K562 (cell line): ENCODE measurements at regions not wholly inside any gene's neighbourhood (a gene's known extent, or its start where the extent isn't known, plus 50 kb on each side); places are given as distances from the start of the nearest gene placed in this dataset.

ENCODE experiments used
- ATAC-seq: fragments of 200-7000 bp; cut with Tn5 transposase; 3 replicates; pipeline ENCODE4 v1.9.1; 2020; ENCODE audit warnings: moderate library complexity
- BruUV-seq: library from RNA; stranded (reverse); fragments of 400-500 nt; replicated peaks from 2 replicates; lab custom pipeline; 2021; lab: Mats Ljungman, UMichigan
- CTCF ChIA-PET: fragments of 300-600 bp; formaldehyde crosslinking; extraction: SDS; loops from one replicate; lab custom pipeline; 2021; ENCODE audit warnings: low intra/inter-chr PET ratio; lab: Yijun Ruan, JAX
- POLR2A ChIA-PET: fragments of 300-600, 350-650 bp; sonication (Branson Sonifier 250); formaldehyde crosslinking; extraction: SDS; loops from one replicate; lab custom pipeline; 2021; ENCODE audit warnings: antibody characterized with exemption, inconsistent platforms; lab: Yijun Ruan, JAX
- DNase-seq, 4 experiments: peaks; one replicate each; pipeline versions ENCODE4 v3.0.0 to v3.0.0-alpha.2; 2011 to 2018; ENCODE audit warnings: low spot score in 3 of 4, mixed read lengths in 3 of 4; ENCODE audit errors: extremely low read depth in 1 of 4
- FAIRE-seq: peaks from 2 replicates; lab custom pipeline; 2011; peaks lifted over from hg19 to GRCh38; lab: Jason Lieb, UNC
- H2AFZ ChIP-seq: 2 replicates; pipeline ENCODE4 v1.6.0; 2011; ENCODE audit warnings: low read depth, low read length, control low read depth, inconsistent platforms
- H3K27ac ChIP-seq: fragments of 200-600 bp; 3 replicates; pipeline ENCODE4 v1.8.0; 2011; ENCODE audit warnings: low read depth, mild to moderate bottlenecking, control low read depth, inconsistent platforms, low read length, moderate library complexity, mixed read lengths; ENCODE audit errors: extremely low read depth
- H3K27me3 ChIP-seq, 2 experiments: fragments of 300-600 bp in 1 of 2; 2 replicates in 1 of 2; 3 replicates in 1 of 2; pipeline versions ENCODE4 v1.6.0 to v1.8.0; 2011; ENCODE audit warnings: inconsistent platforms in 2 of 2, low read length in 2 of 2, mild to moderate bottlenecking in 1 of 2, mixed read lengths in 1 of 2, moderate library complexity in 1 of 2; ENCODE audit not compliant: control insufficient read depth in 2 of 2, insufficient read depth in 2 of 2
- H3K36me3 ChIP-seq: fragments of 300-600 bp; 3 replicates; pipeline ENCODE4 v1.8.0; 2011; ENCODE audit warnings: mild to moderate bottlenecking, low read length, inconsistent platforms; ENCODE audit not compliant: control insufficient read depth, insufficient read depth
- H3K4me1 ChIP-seq, 2 experiments: fragments of 200-600 bp in 1 of 2; replicated peaks in 1 of 2; 2 replicates in 1 of 2; 3 replicates in 1 of 2; pipeline versions ENCODE4 v1.5.1 to v1.8.0; 2011; ENCODE audit warnings: inconsistent platforms in 2 of 2, low read length in 2 of 2, mild to moderate bottlenecking in 1 of 2, mixed read lengths in 1 of 2, moderate library complexity in 1 of 2; ENCODE audit not compliant: control insufficient read depth in 2 of 2, insufficient read depth in 2 of 2
- H3K4me2 ChIP-seq: 2 replicates; pipeline ENCODE4 v1.6.1; 2011; ENCODE audit warnings: low read length, control low read depth, inconsistent platforms, mixed read lengths; ENCODE audit not compliant: insufficient read depth
- H3K4me3 ChIP-seq: fragments of 200-600 bp; sonication (generic), shearing (Covaris generic); 2 replicates; pipeline ENCODE4 v1.5.1; 2016; ENCODE audit warnings: control low read depth, inconsistent platforms
- H3K79me2 ChIP-seq: fragments of 200-600 bp; 3 replicates; pipeline ENCODE4 v1.8.0; 2011; ENCODE audit warnings: low read length, inconsistent platforms; ENCODE audit not compliant: control insufficient read depth, insufficient read depth
- H3K9ac ChIP-seq, 2 experiments: 2 replicates each; pipeline versions ENCODE4 v1.6.0 to v1.6.1; 2011; ENCODE audit warnings: low read depth in 2 of 2, low read length in 2 of 2, control low read depth in 1 of 2, inconsistent platforms in 1 of 2, mild to moderate bottlenecking in 1 of 2, mixed read lengths in 1 of 2; ENCODE audit not compliant: insufficient read depth in 1 of 2
- H3K9me1 ChIP-seq: one replicate; pipeline ENCODE4 v1.6.0; 2011; ENCODE audit warnings: inconsistent platforms, mild to moderate bottlenecking, low read length, moderate library complexity; ENCODE audit not compliant: control insufficient read depth, insufficient read depth
- H3K9me3 ChIP-seq: replicated peaks from 2 replicates; pipeline ENCODE4 v1.5.1; 2011; ENCODE audit warnings: low read depth, low read length, inconsistent platforms; ENCODE audit not compliant: control insufficient read depth, insufficient read depth
- H4K20me1 ChIP-seq: replicated peaks from 2 replicates; pipeline ENCODE4 v1.6.1; 2011; ENCODE audit warnings: low read length, inconsistent platforms, mixed read lengths; ENCODE audit not compliant: control insufficient read depth, insufficient read depth
- CHD2 ChIP-seq: IDR thresholded peaks from 2 replicates; pipeline ENCODE4 v1.6.1; 2011; ENCODE audit warnings: low read depth, low read length
- CLOCK ChIP-seq: fragments of 250-450 bp; sonication (Bioruptor Pico); IDR thresholded peaks from 2 replicates; pipeline ENCODE4 v1.4.0; 2020; ENCODE audit warnings: mild to moderate bottlenecking, moderate library complexity, borderline replicate concordance
- EGR1 ChIP-seq: fragments of 450-650 bp; conservative IDR thresholded peaks from 2 replicates; pipeline ENCODE4 v1.6.1; 2017; ENCODE audit warnings: mild to moderate bottlenecking
- GATAD2B ChIP-seq: fragments of 450-650 bp; IDR thresholded peaks from 2 replicates; pipeline ENCODE4 v1.6.1; 2017; ENCODE audit warnings: mild to moderate bottlenecking, borderline replicate concordance
- MEF2D ChIP-seq: conservative IDR thresholded peaks from 2 replicates; pipeline ENCODE4 v1.6.1; 2016; ENCODE audit warnings: low read depth, missing genetic modification characterization, missing compliant biosample characterization
- NFIX ChIP-seq: fragments of 250-450 bp; sonication (Bioruptor Pico); IDR thresholded peaks from 2 replicates; pipeline ENCODE4 v1.4.0; 2020; ENCODE audit warnings: low read depth, mild to moderate bottlenecking, moderate library complexity
- PCBP2 ChIP-seq: fragments of 200-400 bp; formaldehyde crosslinking; IDR thresholded peaks from 2 replicates; pipeline ENCODE4 v1.6.1; 2018; ENCODE audit warnings: low read length, low read depth, mild to moderate bottlenecking, moderate library complexity; ENCODE audit not compliant: poor library complexity, severe bottlenecking
- PHF20 ChIP-seq: fragments of 450-650 bp; IDR thresholded peaks from 2 replicates; pipeline ENCODE4 v1.6.1; 2018; ENCODE audit not compliant: partially characterized antibody
- SAP30 ChIP-seq: fragments of 200-600 bp; sonication (generic); IDR thresholded peaks from 2 replicates; pipeline ENCODE4 v1.6.1; 2012; ENCODE audit warnings: borderline replicate concordance, low read depth, mild to moderate bottlenecking, moderate library complexity, low read length, control low read depth, inconsistent platforms; ENCODE audit not compliant: insufficient read depth, poor library complexity, severe bottlenecking
- SRSF3 ChIP-seq: fragments of 200-400 bp; formaldehyde crosslinking; IDR thresholded peaks from 2 replicates; pipeline ENCODE4 v1.6.1; 2016; ENCODE audit warnings: mild to moderate bottlenecking, low read length, moderate library complexity; ENCODE audit not compliant: insufficient read depth
- TAF9B ChIP-seq: fragments of 450-650 bp; IDR thresholded peaks from 2 replicates; pipeline ENCODE4 v1.6.1; 2018; ENCODE audit warnings: mild to moderate bottlenecking; ENCODE audit not compliant: partially characterized antibody
- THRA ChIP-seq: fragments of 450-650 bp; IDR thresholded peaks from 2 replicates; pipeline ENCODE4 v1.6.1; 2017; ENCODE audit warnings: mild to moderate bottlenecking, moderate library complexity
- YBX1 ChIP-seq: fragments of 450-650 bp; IDR thresholded peaks from 2 replicates; pipeline ENCODE4 v1.7.1; 2016; ENCODE audit warnings: mild to moderate bottlenecking
- ZFX ChIP-seq: sonication (generic); formaldehyde crosslinking; IDR thresholded peaks from 2 replicates; pipeline ENCODE4 v1.8.0; 2022; ENCODE audit warnings: mild to moderate bottlenecking, missing genetic modification reagents, moderate library complexity
- ZNF197 ChIP-seq: fragments of 200-800 bp; sonication (Bioruptor generic); IDR thresholded peaks from 2 replicates; pipeline ENCODE4 v1.6.1; 2016; ENCODE audit warnings: low read depth, missing genetic modification characterization, missing compliant biosample characterization
- ZNF551 ChIP-seq: fragments of 250-450 bp; sonication (Bioruptor Pico); IDR thresholded peaks from 2 replicates; pipeline ENCODE4 v1.5.0; 2021; ENCODE audit warnings: mild to moderate bottlenecking, moderate library complexity
- ZNF699 ChIP-seq: fragments of 250-450 bp; sonication (Bioruptor Pico); IDR thresholded peaks from 2 replicates; pipeline ENCODE4 v1.8.0; 2021; ENCODE audit warnings: mild to moderate bottlenecking, moderate library complexity; ENCODE audit not compliant: insufficient replicate concordance
- WGBS: fragments of 100-300 bp; shearing (Covaris generic); methylation state at CpG from one replicate; pipeline ENCODE4 v1.1.6; 2016; ENCODE audit warnings: low coverage, mixed read lengths; ENCODE audit not compliant: insufficient coverage; ENCODE audit errors: missing lambda C conversion rate; 5-methylcytosine and 5-hydroxymethylcytosine counted together
- in situ Hi-C: fragments of 300-500 bp; cut with MboI; formaldehyde crosslinking; loops from 4 replicates; pipeline ENCODE4 v1.15.0; 2018; ENCODE audit warnings: inconsistent platforms, mixed read lengths
- intact Hi-C: fragments of 100-400 bp; cut with micrococcal nuclease; formaldehyde crosslinking; loops from 2 replicates; pipeline ENCODE4 v1.14.2; 2022
- TF ChIP-seq, protein P1 (sequence below), 2 experiments: fragments of 250-450 bp in 1 of 2; fragments of 450-650 bp in 1 of 2; sonication (Bioruptor Pico) in 1 of 2; IDR thresholded peaks; 2 replicates each; pipeline versions ENCODE4 v1.6.1 to v1.8.0; 2016 to 2021; ENCODE audit warnings: mild to moderate bottlenecking in 2 of 2, moderate library complexity in 2 of 2, missing compliant biosample characterization in 1 of 2, missing genetic modification characterization in 1 of 2

GRCh38 chr3:74527566-74527965 lies 86.9 kb downstream of the CNTN3 start (continued):
- no peak for TF ChIP-seq SRSF3
- TF ChIP-seq, protein P1, sequence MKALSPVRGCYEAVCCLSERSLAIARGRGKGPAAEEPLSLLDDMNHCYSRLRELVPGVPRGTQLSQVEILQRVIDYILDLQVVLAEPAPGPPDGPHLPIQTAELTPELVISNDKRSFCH (CRISPR knock-in tag; IDR thresholded peaks at IDR 0.05) = no peak
- TF ChIP-seq, protein P1 (tag; IDR thresholded peaks at IDR 0.05) = no peak
- TF ChIP-seq PHF20 = no peak
- TF ChIP-seq ZNF699 = no peak
- no peak for TF ChIP-seq TAF9B

DNA sequence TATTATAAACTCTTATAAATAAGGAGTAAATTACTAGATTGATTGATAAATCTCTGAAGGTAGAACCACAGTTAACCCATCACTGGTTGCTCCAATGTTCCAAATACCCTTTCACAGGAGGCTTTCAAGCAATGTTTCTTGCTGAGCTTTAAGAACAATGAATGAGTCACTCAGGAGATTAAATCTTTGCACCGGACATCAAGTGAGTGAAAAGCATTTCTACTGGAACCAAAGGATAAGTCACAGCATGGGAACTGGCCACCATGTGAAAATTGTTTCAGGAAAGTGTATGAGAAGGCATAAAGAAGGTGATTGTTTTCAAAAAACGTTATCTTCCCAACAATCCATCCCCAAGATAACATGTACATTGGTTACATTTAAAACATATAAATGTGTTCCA lies 90.6 kb downstream of the CNTN3 start:
- no peak overlapping the region for H3K27ac ChIP-seq
- POLR2A ChIA-PET = no interaction called here
- H2AFZ ChIP-seq = no peak overlapping the region
- no peaks in the 10 kb centered on the region for H3K9me3 ChIP-seq
- no peak overlapping the region for H3K9ac ChIP-seq
- no peaks in the 10 kb centered on the region for H3K9me1 ChIP-seq
- ATAC-seq (no peak), FAIRE-seq (no peak), DNase-seq (no peak)
- WGBS = 0% methylated on average over 2 of the region's 2 CpGs
- CTCF ChIA-PET = no interaction called here
- no peaks in the 10 kb centered on the region for H3K27me3 ChIP-seq
- H3K36me3 ChIP-seq = no peaks in the 10 kb centered on the region
- H3K79me2 ChIP-seq = no peaks in the 10 kb centered on the region
- BruUV-seq = no TSS peak
- H4K20me1 ChIP-seq = no peaks in the 10 kb centered on the region
- no peaks in the 10 kb centered on the region for H3K4me1 ChIP-seq
- H3K4me3 ChIP-seq = no peak overlapping the region
- no peak overlapping the region for H3K4me2 ChIP-seq
- intact Hi-C loops = no loop called here
- in situ Hi-C loops = no loop called here
- TF ChIP-seq ZNF197 (CRISPR knock-in tag) = no peak
- TF ChIP-seq TAF9B = no peak
- TF ChIP-seq PCBP2 = no peak
- no peak for TF ChIP-seq SAP30
- no peak for TF ChIP-seq CHD2
- no peak for TF ChIP-seq GATAD2B
- TF ChIP-seq YBX1 = no peak
- TF ChIP-seq EGR1 = no peak
- no peak for TF ChIP-seq MEF2D (tag)
- no peak for TF ChIP-seq CLOCK
- TF ChIP-seq ZFX (CRISPR knock-in tag) = no peak
- no peak for TF ChIP-seq NFIX (CRISPR knock-in tag)
- no peak for TF ChIP-seq THRA
- TF ChIP-seq ZNF551 (CRISPR knock-in tag) = no peak
